Heart right ventricle (tissue), 16 donors: ENCODE measurements at regions not wholly inside any gene's neighbourhood (a gene's known extent, or its start where the extent isn't known, plus 50 kb on each side); places are given as distances from the start of the nearest gene placed in this dataset.

Experiments used
- ATAC-seq, 8 donors: fragments of 200-7000 bp; cut with Tn5 transposase; one replicate each; pipeline ENCODE4 v1.9.1; 2020; ENCODE audit warnings: mild to moderate bottlenecking in 8 of 8, moderate library complexity in 8 of 8, moderate number of reproducible peaks in 1 of 8
- DNase-seq, 2 donors: peaks; one replicate each; pipeline ENCODE4 v3.0.0-alpha.2; 2020
- H3K27ac ChIP-seq, 10 donors: fragments of 200-600 bp; sonication (generic) in 2 of 10; one replicate each; pipeline versions ENCODE4 v1.5.0 to v1.8.0; 2020 to 2022; ENCODE audit warnings: mild to moderate bottlenecking in 3 of 10
- H3K27me3 ChIP-seq, 7 donors: fragments of 200-600 bp; one replicate each; pipeline ENCODE4 v1.8.0; 2021 to 2022; ENCODE audit warnings: mild to moderate bottlenecking in 2 of 7
- H3K36me3 ChIP-seq, 9 donors: fragments of 200-600 bp; sonication (generic) in 1 of 9; one replicate each; pipeline versions ENCODE4 v1.5.0 to v1.8.0; 2020 to 2022; ENCODE audit warnings: mild to moderate bottlenecking in 2 of 9
- H3K4me1 ChIP-seq, 9 donors: fragments of 200-600 bp; sonication (generic) in 1 of 9; one replicate each; pipeline versions ENCODE4 v1.5.0 to v1.8.0; 2020 to 2022; ENCODE audit warnings: mild to moderate bottlenecking in 4 of 9
- H3K4me3 ChIP-seq, 10 donors: fragments of 200-600 bp; sonication (generic) in 2 of 10; one replicate each; pipeline versions ENCODE4 v1.5.0 to v1.8.0; 2020 to 2022; ENCODE audit warnings: mild to moderate bottlenecking in 7 of 10, moderate library complexity in 2 of 10
- H3K9me3 ChIP-seq, 11 donors: fragments of 200-600 bp in 10 of 11; sonication (generic) in 2 of 11; one replicate each; pipeline versions ENCODE4 v1.5.0 to v1.8.0; 2013 to 2022; ENCODE audit warnings: mild to moderate bottlenecking in 2 of 11, control low read depth in 1 of 11, moderate library complexity in 1 of 11
- CTCF ChIP-seq, 9 donors: fragments of 200-600 bp; sonication (generic) in 2 of 9; IDR thresholded peaks; one replicate each; pipeline versions ENCODE4 v1.5.0 to v1.8.0; 2021 to 2022; ENCODE audit warnings: antibody characterized with exemption in 9 of 9, mild to moderate bottlenecking in 5 of 9, moderate library complexity in 1 of 9
- WGBS, 2 donors: extraction: QIAGEN DNeasy Blood & Tissue Kit; methylation state at CpG; one replicate each; pipeline ENCODE4 v1.1.7; 2013; ENCODE audit warnings: inconsistent platforms in 1 of 2; 5-methylcytosine and 5-hydroxymethylcytosine counted together
- intact Hi-C, 10 donors: fragments of 100-400 bp; cut with DNase I; formaldehyde crosslinking; loops; one replicate each; pipeline versions ENCODE4 v1.11.1 to v1.14.2; 2022
- donor health status: Arrhythmogenic right ventricular cardiomyopathy.
- donor health status: ischemic (EF 13 %, LVEDD 7.1; RV severe dilation, severe dysfunction).
- donor health status: healthy with polysubstance abuse.
- donor health status: DM: no; HTN: yes; CAD: no.
- donor health status: DM: no; HTN: no; CAD: no.
- donor health status: ischemic (EF 25% LVEDD 6.9; RV normal size, moderate dysfunction).
- donor health status: ischemic (EF 25% LVEDD 5.7; RV mildly dilated, moderate dysfunction).
- donor health status: healthy.
- donor health status: DM: yes; HTN: yes; CAD: no.
- donor health status: Ischemic cardiomyopathy.
- donor health status: ischemic (EF 35%, LVEDD 5.7; RV mildly dilated, moderate dysfunction).
- donor health status: nonischemic (EF 11% LVEDD 7.7; RV severe dilation, severe dysfunction).
- donor health status: DM: yes; HTN: yes; CAD: no.
- donor health status: PGD.
- donor health status: ischemic (EF 29% LVEDD 5.4; RV normal size, mild dysfunction).
- donor health status: nonischemic (EF 23%, LVEDD 6.1; RV moderate dilation, normal function).

- no peak for DNase-seq
- H3K36me3 ChIP-seq, result no peaks in the 10 kb centered on the region
- no peak for ATAC-seq
- TF ChIP-seq CTCF (IDR thresholded peaks at IDR 0.05), result no peak
- peaks cover 0 to 4% (median 0%) of the 10 kb centered on the region in 11 donors for H3K9me3 ChIP-seq
- no peaks in the 10 kb centered on the region for H3K27me3 ChIP-seq
- no peak overlapping the region for H3K27ac ChIP-seq
- H3K4me1 ChIP-seq, result no peaks in the 10 kb centered on the region
- 94 to 98% methylated on average over 1 of the region's 1 CpG for WGBS, 2 donors
- intact Hi-C loops, result no loop called here
- no peak overlapping the region for H3K4me3 ChIP-seq
These were observed 796.4 kb upstream of the CDH2 start for GRCh38 chr18:28973324-28973723.

- no peak overlapping the region for H3K27ac ChIP-seq
- intact Hi-C loops, result no loop called here
- no peaks in the 10 kb centered on the region for H3K4me1 ChIP-seq
- 86 to 88% methylated on average over 5 of the region's 5 CpGs for WGBS, 2 donors
- DNase-seq (no peak), ATAC-seq (no peak)
- TF ChIP-seq CTCF (IDR thresholded peaks at IDR 0.05), result no peak
- H3K4me3 ChIP-seq, result no peak overlapping the region
- no peaks in the 10 kb centered on the region for H3K36me3 ChIP-seq
- H3K27me3 ChIP-seq, result no peaks in the 10 kb centered on the region
- no peaks in the 10 kb centered on the region for H3K9me3 ChIP-seq
These were observed 795.5 kb upstream of the CDH2 start for GRCh38 chr18:28972333-28972907.

- no peak overlapping the region for H3K27ac ChIP-seq
- no peak overlapping the region for H3K4me3 ChIP-seq
- DNase-seq (no peak), ATAC-seq (no peak)
- intact Hi-C loops, result loop anchor here in 1 of 10 donors (10.0 kb wide), 1 partner anchor 1311 kb away; no protein-coding TSS in a partner anchor
- H3K27me3 ChIP-seq, result no peaks in the 10 kb centered on the region
- H3K36me3 ChIP-seq, result no peaks in the 10 kb centered on the region
- no peak for TF ChIP-seq CTCF (IDR thresholded peaks at IDR 0.05)
- no peaks in the 10 kb centered on the region for H3K9me3 ChIP-seq
- no peaks in the 10 kb centered on the region for H3K4me1 ChIP-seq
These were observed 786.6 kb upstream of the CDH2 start for GRCh38 chr18:28963481-28963880.

GRCh38 chr18:28961669-28962228, 784.8 kb upstream of the CDH2 start:
- intact Hi-C loops, result loop anchor here in 1 of 10 donors (10.0 kb wide), 1 partner anchor 1313 kb away; no protein-coding TSS in a partner anchor
- H3K27ac ChIP-seq, result no peak overlapping the region
- 75 to 77% methylated on average over 8 of the region's 8 CpGs for WGBS, 2 donors
- peak; percentile 12 to 63 (median 49) for TF ChIP-seq CTCF (IDR thresholded peaks at IDR 0.05)
- no peaks in the 10 kb centered on the region for H3K27me3 ChIP-seq
- H3K36me3 ChIP-seq, result no peaks in the 10 kb centered on the region
- H3K9me3 ChIP-seq, result no peaks in the 10 kb centered on the region
- no peak for ATAC-seq
- peak in 1 of 2 donors; percentile 5 for DNase-seq
- H3K4me1 ChIP-seq, result no peaks in the 10 kb centered on the region
- H3K4me3 ChIP-seq, result no peak overlapping the region
